ENCODE measurements at regions not wholly inside any gene's neighbourhood (a gene's known extent, or its start where the extent isn't known, plus 50 kb on each side); places are given as distances from the start of the nearest gene placed in this dataset.

- FAIRE-seq (no peak), DNase-seq (ENCODE audit: low read depth, low spot score) (no peak)
- Histone ChIP-seq H3K36me3 (ENCODE audit: control insufficient read depth in 2 of 2, extremely low read depth in 1 of 2, insufficient read depth in 2 of 2, low read length in 2 of 2) (no peaks in the 10 kb centered on the region), H4K20me1 (replicated peaks; ENCODE audit: control insufficient read depth, extremely low read depth, insufficient read depth, low read length) (no peaks in the 10 kb centered on the region), H3K4me3 (replicated peaks in 1 of 3; ENCODE audit: insufficient read depth in 1 of 3, low read depth in 1 of 3, low read length in 3 of 3) (no peak overlapping the region), H3K27ac (ENCODE audit: insufficient read depth, low read depth, low read length) (no peak overlapping the region), H3K9me1 (replicated peaks; ENCODE audit: control insufficient read depth, extremely low read depth, insufficient read depth, low read length) (no peaks in the 10 kb centered on the region), H3K9me3 (replicated peaks; ENCODE audit: control insufficient read depth, insufficient read depth, low read length) (no peaks in the 10 kb centered on the region), H3K79me2 (ENCODE audit: control insufficient read depth, insufficient read depth, low read length) (no peaks in the 10 kb centered on the region), H2AFZ (ENCODE audit: low read depth, low read length) (no peak overlapping the region), H3K4me1 (ENCODE audit: control insufficient read depth, extremely low read depth, insufficient read depth, low read length) (no peaks in the 10 kb centered on the region), H3K4me2 (ENCODE audit: insufficient read depth, low read length) (no peak overlapping the region), H3K27me3 (ENCODE audit: control insufficient read depth in 2 of 2, insufficient read depth in 2 of 2, low read length in 2 of 2) (peaks cover 0 to 2% of the 10 kb centered on the region in 2 experiments), H3K9ac (replicated peaks; ENCODE audit: extremely low read depth, insufficient read depth, low read length) (no peak overlapping the region)
- no peak for TF ChIP-seq EZH2 (IDR thresholded peaks at IDR 0.05; ENCODE audit: borderline replicate concordance, low read depth, low read length, severe bottlenecking)
- TF ChIP-seq POLR2A (IDR thresholded peaks at IDR 0.05; ENCODE audit: low read depth, low read length): no peak
- no peak for TF ChIP-seq FOS (IDR thresholded peaks at IDR 0.05; ENCODE audit: borderline replicate concordance, insufficient read depth, low read length)
- TF ChIP-seq GATA2 (IDR thresholded peaks at IDR 0.05; ENCODE audit: insufficient read depth, insufficient read length, low read depth, low read length): no peak
- TF ChIP-seq, protein P1, sequence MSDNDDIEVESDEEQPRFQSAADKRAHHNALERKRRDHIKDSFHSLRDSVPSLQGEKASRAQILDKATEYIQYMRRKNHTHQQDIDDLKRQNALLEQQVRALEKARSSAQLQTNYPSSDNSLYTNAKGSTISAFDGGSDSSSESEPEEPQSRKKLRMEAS (IDR thresholded peaks at IDR 0.05; ENCODE audit: insufficient read depth, insufficient read length): no peak
- no peak for TF ChIP-seq POLR2AphosphoS5 (IDR thresholded peaks at IDR 0.05; ENCODE audit: insufficient read depth, low read depth, low read length)
- no TSS peak for BruUV-seq (replicated peaks)
- intact Hi-C loops (cut with micrococcal nuclease) (no loop called here), dilution Hi-C loops (cut with MboI; ENCODE audit: extremely low pct_ligation_motif_present, low sequenced_read_pairs) (no loop called here)
- CTCF ChIA-PET: no interaction called here
- POLR2A ChIA-PET: no interaction called here
Measured at GRCh38 chr10:8260645-8261044, 206.2 kb downstream of the GATA3 start.

- CTCF ChIA-PET: interaction anchor here (1.1 kb wide), 1 partner anchor 12 kb away, joined by 3 read pairs; no protein-coding TSS in a partner anchor
- H3K4me1 ChIP-seq (ENCODE audit: control insufficient read depth, extremely low read depth, insufficient read depth, low read length): no peaks in the 10 kb centered on the region
- H2AFZ ChIP-seq (ENCODE audit: low read depth, low read length): no peak overlapping the region
- FAIRE-seq (no peak), DNase-seq (ENCODE audit: low read depth, low spot score) (no peak)
- BruUV-seq (replicated peaks): no TSS peak
- no peak overlapping the region for H3K4me2 ChIP-seq (ENCODE audit: insufficient read depth, low read length)
- H3K36me3 ChIP-seq (ENCODE audit: control insufficient read depth in 2 of 2, extremely low read depth in 1 of 2, insufficient read depth in 2 of 2, low read length in 2 of 2): no peaks in the 10 kb centered on the region
- dilution Hi-C loops (cut with MboI; ENCODE audit: extremely low pct_ligation_motif_present, low sequenced_read_pairs): no loop called here
- H3K9ac ChIP-seq (replicated peaks; ENCODE audit: extremely low read depth, insufficient read depth, low read length): no peak overlapping the region
- POLR2A ChIA-PET: no interaction called here
- H3K4me3 ChIP-seq (replicated peaks in 1 of 3; ENCODE audit: insufficient read depth in 1 of 3, low read depth in 1 of 3, low read length in 3 of 3): no peak overlapping the region
- peaks cover 0 to 2% of the 10 kb centered on the region in 2 experiments for H3K27me3 ChIP-seq (ENCODE audit: control insufficient read depth in 2 of 2, insufficient read depth in 2 of 2, low read length in 2 of 2)
- no peaks in the 10 kb centered on the region for H3K79me2 ChIP-seq (ENCODE audit: control insufficient read depth, insufficient read depth, low read length)
- H3K9me1 ChIP-seq (replicated peaks; ENCODE audit: control insufficient read depth, extremely low read depth, insufficient read depth, low read length): no peaks in the 10 kb centered on the region
- TF ChIP-seq FOS (IDR thresholded peaks at IDR 0.05; ENCODE audit: borderline replicate concordance, insufficient read depth, low read length) (no peak), GATA2 (IDR thresholded peaks at IDR 0.05; ENCODE audit: insufficient read depth, insufficient read length, low read depth, low read length) (no peak), CTCF (IDR thresholded peaks at IDR 0.05; ENCODE audit: extremely low read depth in 1 of 2, insufficient read depth in 1 of 2, low read depth in 1 of 2, low read length in 2 of 2) (no peak), POLR2A (IDR thresholded peaks at IDR 0.05; ENCODE audit: low read depth, low read length) (no peak), JUN (IDR thresholded peaks at IDR 0.05; ENCODE audit: borderline replicate concordance, insufficient read depth, insufficient read length, low read depth) (no peak), EZH2 (IDR thresholded peaks at IDR 0.05; ENCODE audit: borderline replicate concordance, low read depth, low read length, severe bottlenecking) (no peak), POLR2AphosphoS5 (IDR thresholded peaks at IDR 0.05; ENCODE audit: insufficient read depth, low read depth, low read length) (no peak), MYC (IDR thresholded peaks at IDR 0.05; ENCODE audit: low read depth, low read length) (no peak)
- TF ChIP-seq, protein P1 (IDR thresholded peaks at IDR 0.05; ENCODE audit: insufficient read depth, insufficient read length): no peak
- H3K9me3 ChIP-seq (replicated peaks; ENCODE audit: control insufficient read depth, insufficient read depth, low read length): no peaks in the 10 kb centered on the region
- no peaks in the 10 kb centered on the region for H4K20me1 ChIP-seq (replicated peaks; ENCODE audit: control insufficient read depth, extremely low read depth, insufficient read depth, low read length)
- intact Hi-C loops (cut with micrococcal nuclease): no loop called here
- no peak overlapping the region for H3K27ac ChIP-seq (ENCODE audit: insufficient read depth, low read depth, low read length)
Measured at GRCh38 chr10:8262317-8262716, 207.8 kb downstream of the GATA3 start.

All from endothelial cell of umbilical vein (primary cell).